SK-MEL-5 (cell line): ENCODE measurements at regions not wholly inside any gene's neighbourhood (a gene's known extent, or its start where the extent isn't known, plus 50 kb on each side); places are given as distances from the start of the nearest gene placed in this dataset.

Experiments
- DNase-seq: peaks from one replicate; pipeline ENCODE4 v3.0.0-alpha.2; 2016; ENCODE audit warnings: low read depth, low spot score
- in situ Hi-C: cut with HindIII; loops from 2 replicates; pipeline ENCODE4 v1.10.0; 2016; ENCODE audit warnings: low sequenced_read_pairs, high pct_unique_total_duplicates, low pct_unique_long_range_greater_than_20kb

DNA sequence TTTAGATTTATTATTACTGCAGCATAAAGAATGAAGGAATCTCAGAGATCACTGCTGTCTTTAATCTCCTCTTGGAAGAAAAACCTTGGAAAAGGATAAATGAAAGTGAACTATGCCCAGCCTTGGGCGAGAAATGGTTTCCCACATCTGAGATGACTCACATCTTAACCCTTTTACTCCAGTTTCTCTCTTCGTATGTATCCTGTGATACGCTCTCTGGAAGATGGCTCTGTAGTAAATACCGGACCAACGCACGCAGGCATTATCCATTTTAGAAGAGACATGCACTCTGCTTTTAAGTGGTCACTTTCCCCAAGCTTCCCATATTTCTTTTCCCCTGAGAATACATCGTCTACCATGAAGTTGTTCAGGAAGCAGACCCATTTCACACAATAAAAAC is 207.3 kb upstream of the BMPER start:
- DNase-seq, result no peak
- in situ Hi-C loops, result no loop called here

DNA sequence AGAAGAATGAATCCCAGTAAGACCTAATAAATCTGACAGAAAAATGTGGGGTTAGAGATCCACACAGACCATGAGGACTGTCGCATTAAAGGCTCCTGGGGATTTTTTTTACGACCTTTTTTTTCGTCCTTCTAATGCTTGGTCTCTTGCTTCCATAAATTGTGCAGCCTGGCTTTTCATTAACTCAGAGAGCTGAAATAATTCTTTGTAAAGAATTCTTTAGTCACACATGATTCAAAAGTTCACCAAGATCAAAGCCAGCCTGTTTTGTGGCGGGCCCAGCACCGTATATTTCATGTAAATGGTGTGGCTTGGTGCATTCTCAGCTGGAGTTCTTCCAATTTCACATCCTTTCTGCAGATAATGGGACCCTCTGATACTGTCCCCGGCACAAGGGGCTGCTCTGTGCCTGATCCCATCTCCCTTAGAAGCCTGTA is 206.6 kb upstream of the BMPER start:
- DNase-seq, result no peak
- in situ Hi-C loops, result no loop called here

DNA sequence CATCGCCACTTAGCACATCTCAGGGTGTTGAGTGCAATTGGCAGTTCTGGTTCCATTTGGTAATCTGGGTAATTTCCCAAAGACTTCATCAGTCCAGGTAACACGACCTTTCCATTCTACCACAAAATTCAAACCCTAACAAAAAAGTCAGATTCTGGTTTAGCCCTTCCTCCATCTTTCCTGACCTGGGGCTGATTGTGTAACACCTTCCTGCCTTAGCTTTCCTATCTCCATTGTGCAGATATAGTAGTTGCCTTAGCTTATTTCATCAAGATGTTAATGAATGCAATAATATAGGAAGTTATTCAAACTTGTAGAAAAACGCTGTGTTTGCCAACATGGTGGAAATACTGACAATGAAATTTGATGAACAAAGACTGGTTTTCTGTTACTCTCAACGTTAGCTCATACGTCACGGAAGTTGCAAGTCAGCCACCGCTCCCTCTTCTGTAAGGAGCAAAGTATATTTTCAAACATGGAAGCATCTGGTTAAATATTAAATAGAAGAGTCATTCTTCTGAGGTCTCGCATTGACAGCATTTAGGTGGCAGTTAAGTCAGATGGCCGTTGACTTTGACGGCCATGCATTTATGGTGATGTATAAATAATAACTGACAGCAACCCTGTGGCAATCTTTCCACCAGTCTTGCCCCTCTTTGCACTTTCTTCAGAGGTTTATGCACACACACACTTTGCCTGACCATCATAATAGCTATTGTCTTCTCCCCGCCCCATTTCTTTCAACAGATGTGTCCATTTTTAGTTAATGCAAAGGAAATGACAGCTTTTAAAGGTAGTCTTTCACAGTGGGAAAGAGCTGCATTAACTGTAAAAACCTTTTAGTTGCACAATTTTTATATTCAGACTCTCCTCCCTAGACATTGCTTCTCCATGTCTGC is 205.1 kb upstream of the BMPER start:
- no peak for DNase-seq
- in situ Hi-C loops, result no loop called here

DNA sequence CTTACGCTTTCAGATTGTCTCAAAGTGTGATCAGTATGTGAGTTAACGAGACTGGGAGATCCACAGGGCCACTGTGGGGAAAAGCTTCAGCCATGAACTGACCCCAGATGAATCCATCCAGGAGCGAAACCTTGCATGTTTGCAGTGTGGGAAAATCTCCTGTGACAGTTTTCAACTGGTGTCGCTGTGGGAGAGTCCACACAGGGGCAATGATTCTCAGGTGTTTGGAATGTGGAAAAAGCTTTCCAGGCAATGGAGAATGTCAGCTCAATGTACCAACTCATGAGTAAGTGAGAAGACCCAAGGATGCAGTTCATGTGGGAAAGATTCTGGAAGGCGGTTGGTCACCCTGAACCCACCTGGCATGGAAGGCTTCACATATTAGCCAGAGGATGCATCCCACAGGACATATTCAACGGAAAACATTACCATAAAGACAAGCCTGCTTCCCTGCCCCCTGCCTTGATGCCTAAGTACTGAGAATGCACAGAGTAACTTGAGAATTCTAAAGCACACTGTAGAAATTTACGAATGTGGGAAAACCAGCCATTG is 204.1 kb upstream of the BMPER start:
- DNase-seq, result no peak
- in situ Hi-C loops, result no loop called here

DNA sequence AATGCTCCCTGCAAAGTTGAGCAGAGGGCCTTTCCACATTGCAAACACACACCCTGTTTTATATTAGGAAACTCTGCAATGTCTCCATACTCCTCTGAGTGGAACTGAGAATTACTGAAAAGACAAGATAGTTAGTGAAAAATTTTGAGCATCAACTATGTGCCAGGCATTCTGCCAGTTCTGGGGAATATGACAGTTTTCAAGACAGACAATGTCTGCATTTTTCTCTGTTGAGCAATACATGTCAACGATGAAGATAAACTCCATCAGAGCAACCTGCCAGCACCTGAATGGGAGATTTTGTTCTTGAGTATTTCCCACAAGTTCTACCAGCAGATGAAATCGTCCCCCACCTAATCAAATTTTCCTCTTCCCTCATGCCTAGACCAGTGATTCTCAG is 203.4 kb upstream of the BMPER start:
- in situ Hi-C loops, result no loop called here
- no peak for DNase-seq

DNA sequence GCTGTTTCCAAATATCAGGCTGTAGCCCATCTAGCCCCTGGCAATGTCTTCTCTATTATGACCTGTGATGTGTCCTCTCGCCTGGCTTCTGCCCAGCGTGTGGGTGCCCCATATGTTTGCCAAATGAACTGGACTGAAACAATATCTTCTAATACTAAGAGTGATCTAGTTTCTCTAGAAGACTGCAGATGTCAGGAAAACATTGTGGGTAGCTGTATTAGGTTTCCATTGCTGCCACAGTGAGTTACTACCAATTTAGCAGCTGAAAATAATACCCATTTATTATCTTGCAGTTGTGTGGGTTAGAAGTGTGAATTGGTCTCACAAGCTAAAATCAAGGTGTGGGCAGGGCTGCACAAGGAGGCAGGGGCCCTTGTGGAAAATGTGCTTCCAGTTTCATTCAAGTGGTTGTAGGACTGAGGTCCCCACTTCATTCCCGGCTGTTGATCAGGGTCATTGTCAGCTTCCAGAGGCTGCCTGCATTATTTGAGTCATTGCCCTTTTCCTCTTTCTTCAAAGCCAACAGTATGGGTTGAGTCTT is 202.8 kb upstream of the BMPER start:
- in situ Hi-C loops, result no loop called here
- DNase-seq, result no peak

DNA sequence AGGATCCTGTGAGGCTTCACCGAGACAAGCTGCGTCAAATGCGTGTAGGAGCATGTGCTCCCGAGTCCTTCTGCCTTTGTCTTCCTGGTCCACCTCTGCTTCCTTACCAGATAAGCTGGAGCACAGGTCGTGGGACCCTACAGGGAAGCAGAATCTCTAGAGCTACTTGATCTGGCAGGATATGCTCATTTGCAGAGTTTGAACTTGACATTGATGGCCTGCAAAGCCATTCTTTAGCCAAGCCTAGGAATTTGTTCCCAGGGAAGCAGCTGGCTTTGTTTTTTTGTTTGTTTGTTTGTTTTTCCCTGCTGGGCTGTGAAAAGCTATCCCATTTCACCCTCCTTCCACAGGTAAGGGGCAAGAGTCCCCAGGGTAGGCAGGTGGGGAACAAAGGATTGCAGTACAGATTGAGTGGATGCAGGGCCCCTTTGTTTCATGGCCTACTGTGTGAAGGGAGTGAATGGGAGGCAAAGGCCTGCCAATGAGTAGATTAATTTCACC is 200.0 kb upstream of the BMPER start:
- DNase-seq, result no peak
- in situ Hi-C loops, result no loop called here

DNA sequence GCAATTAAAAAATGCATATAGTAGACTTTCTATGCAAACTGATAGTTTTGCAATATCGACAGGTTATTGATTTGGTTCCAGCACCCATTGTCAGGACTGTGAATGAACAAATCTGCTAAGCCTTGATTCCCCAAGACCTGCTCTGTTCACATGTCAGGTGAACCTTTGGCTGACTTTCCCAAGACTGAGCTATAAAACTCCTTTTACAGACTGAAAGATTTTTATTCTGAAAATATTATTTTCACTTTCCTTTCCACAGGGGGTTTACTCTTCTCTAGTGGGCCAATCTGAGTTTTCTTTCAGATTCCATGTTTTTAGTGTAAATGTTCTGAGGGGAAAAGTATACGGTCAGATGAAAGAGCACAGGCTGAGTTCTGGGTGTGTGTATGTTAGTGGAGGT is 199.2 kb upstream of the BMPER start:
- in situ Hi-C loops, result no loop called here
- DNase-seq, result no peak

DNA sequence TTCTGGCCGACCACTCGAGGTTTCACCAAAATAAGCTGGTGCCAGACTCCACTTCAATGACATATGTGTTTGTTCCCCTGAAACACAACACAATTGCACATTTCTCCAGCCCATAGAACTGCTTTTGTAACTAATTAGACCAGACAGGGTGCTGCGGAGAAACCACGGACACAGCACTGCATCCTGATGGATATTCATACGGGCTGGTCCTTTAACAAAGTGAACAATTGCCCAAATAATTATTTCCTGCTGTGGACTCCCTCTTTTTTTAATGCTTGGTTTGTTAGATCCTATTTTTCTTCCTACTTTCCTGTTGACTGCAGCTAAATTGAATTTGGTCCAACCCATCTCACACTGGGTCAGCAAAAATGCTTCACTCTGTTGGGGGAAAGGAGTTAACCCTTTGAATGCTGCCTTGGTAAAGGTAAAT is 198.6 kb upstream of the BMPER start:
- no peak for DNase-seq
- in situ Hi-C loops, result no loop called here

DNA sequence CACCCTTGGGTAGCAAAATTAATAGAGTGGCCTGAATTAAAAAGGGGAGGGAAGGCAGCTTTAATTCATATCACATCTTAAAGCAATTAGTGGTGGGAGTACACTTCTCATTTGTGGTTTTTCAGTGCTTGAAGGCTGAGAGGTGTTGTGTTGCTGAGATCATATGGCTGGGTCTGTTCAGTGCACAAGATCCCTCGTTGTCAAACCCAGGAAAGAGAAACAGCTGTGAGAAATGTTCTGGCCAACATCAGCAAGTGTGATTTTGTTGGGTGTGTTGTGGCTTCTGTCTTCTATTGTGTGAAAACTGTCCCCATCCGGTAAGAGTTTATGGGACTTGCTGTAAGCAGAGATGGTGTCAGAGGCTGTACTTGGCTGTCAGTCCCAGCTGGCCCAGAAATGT is 197.9 kb upstream of the BMPER start:
- no peak for DNase-seq
- in situ Hi-C loops, result no loop called here

DNA sequence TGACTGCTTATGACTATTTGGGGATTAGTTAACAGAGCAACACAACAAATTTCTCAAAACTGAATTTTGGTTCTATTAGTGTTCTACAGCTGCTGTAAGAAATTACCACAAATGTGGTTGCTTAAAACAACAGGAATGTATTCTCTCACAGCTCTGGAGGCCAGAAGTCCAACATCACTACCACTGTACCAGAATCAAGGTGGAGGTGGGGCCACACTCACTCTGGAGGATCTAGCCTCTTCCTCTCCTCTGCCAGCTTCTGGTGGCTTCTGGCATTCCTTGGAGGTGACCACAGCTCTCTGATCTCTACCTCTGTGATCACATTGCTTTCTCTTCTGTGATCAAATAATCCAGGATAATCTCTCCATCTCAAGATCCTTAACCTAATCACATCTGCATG is 194.7 kb upstream of the BMPER start:
- in situ Hi-C loops, result no loop called here
- DNase-seq, result no peak

DNA sequence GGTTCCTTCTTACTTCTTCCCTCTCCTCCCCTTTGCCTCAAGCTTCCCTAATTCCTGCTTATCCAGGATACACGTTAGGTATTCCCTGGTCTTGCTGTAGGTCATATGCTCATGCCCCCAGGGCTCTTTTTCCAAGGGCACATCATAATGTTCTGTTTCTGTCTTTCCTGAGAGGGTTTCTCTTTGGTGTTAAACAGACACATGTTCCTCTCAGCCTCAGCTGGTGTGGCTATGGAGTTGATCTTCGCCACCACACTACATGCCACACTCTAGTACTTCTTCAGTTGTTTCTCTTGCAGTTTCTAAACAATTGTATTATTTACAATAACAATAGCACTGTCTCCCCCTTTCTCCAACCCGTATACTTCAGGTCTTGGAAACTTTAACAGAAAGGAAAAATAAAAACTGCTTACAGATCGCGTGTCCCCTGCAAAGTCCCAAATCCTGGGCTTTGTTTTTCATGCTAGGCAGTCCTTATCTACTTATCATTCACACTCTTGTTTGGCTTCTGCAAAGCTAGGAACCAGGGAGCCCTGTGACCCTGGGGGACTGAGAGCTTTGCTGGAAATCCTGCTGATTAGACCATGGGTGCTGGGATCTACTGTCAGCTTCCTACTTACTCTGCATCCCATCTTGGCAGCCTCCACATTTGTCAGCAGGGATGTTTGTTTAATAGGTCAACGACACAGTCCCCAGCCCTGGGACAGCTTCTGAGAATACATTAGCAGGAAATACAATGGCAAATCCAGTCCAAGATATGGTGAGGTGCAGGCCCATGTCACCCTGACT is 193.9 kb upstream of the BMPER start:
- peak; percentile 26 for DNase-seq
- in situ Hi-C loops, result no loop called here

DNA sequence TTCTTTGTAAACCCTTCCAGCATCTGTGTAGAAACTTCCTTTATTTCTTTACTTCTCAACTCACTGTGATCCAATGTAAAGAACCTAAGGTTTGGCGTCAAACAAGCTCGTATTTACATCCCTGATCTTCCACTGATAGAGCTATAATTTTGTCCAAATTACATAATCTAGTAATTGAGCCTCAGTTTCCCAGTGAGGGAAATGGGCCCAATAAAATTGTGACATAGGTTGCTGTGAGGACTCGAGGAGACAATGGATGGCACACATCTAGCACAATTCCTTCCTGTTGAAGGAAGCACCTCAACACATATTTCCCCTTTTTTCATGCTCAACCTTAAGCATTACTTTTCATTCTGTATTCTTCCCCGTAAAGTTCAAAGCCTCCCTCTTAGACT is 193.3 kb upstream of the BMPER start:
- DNase-seq, result no peak
- in situ Hi-C loops, result no loop called here

DNA sequence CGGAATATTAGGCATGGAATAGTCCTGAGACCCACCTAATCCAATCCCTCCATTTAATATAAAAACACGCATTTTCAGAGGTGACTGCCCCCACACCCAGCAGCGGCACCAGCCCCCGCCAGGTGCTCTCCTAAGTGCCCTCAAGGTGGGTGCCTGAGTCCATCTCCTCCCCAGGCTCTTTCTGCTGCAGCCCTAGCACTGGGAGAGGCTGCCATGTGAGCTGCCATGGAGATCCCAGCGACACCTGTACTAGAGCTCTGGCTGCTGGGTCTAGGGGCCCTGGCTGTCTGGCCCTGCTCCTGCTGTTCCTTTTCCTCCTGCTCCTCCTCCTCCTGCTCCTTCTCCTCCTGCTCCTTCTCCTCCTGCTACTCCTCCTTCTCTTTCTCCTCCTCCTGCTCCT is 191.1 kb upstream of the BMPER start:
- in situ Hi-C loops, result no loop called here
- no peak for DNase-seq

DNA sequence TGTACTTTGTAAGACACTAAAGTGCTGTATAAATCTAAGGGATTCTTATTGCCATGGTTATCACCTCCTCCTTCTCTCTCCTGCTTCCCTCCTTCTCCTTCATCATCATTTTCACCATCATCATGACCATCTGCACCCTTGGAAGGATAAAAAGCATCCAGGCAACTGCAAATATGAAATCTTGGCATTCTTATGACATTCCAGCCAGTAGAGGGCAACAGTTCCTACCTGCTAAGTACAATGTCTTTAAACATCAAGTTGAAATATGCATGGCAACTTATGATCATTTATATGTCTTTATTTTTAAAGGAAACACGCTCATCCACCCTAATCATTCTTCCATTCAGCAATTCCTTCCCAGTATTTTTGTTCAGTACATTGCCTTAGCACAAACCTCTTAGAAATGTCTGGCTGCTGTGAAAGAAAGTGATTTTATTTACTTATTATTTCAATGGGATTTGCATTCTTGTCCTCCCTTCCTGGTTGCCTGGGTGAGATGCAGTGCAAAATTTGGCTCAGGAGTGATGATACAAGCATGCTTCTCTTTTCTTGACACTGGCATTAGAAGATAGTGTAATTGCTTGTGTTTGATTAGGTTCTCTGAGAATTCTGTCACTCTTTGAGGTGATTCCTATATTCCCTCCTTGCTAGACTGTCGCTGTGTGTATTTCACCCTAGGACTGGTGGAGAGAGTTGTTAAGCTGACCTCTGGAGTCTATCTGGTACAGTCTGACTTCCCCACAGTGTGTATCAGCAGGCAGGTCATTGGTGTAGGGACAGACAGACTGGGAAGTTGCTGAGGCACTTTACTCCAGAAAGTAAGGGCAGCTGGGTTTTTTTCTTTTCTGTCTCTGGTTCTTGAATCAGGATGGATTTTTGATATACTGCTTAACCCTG is 188.5 kb upstream of the BMPER start:
- in situ Hi-C loops, result no loop called here

DNA sequence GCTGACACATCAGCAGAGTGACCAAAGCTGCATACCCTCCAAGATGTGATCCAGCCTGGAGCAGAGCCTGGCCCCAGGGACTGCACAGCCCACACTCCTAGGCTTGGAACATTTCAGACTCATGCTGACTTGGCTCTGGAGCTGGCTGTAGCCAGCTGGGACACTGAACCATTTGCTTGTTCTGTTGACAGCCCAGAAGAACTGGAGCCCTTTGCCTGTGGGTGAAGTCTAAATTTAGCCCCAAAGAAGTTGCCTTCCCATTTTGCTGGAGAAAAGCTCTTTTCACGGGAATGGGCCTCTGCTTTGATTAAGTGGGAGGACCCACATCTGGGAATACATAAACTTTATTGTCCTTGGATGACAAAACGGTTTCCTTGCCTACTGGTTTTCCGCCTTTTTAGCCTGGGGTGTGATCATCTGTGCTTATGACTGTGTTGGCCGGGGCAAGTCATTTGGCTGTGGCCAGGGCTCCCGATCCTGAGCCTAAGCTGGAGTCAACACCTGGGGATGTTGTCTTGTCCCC is 186.2 kb upstream of the BMPER start:
- in situ Hi-C loops, result no loop called here
- peak; percentile 65 for DNase-seq

More for the DNA sequence above, 188.5 kb upstream of the BMPER start:
- DNase-seq, result peak; percentile 84

DNA sequence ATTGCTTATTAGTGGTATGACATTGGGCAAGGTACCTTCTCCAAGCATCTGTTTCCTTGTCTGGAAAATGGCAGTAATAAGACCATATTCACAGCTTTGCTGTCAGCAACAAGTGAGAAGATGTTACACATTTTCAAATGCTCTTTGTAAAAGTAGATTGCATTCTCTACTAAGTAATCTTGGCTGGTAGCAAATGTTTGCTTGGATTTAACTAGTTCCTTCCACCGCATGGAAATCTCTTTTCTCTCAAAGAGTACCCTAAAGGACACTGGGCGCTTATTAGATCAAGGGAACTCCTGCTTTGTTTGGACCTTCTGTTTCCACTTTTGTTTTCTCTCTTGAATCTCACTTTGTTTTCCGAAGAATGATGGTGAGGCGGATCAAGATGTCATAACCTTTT is 185.2 kb upstream of the BMPER start:
- in situ Hi-C loops, result no loop called here
- DNase-seq, result no peak
